GM18511 (cell line): ENCODE measurements at regions not wholly inside any gene's neighbourhood (a gene's known extent, or its start where the extent isn't known, plus 50 kb on each side); places are given as distances from the start of the nearest gene placed in this dataset.
A peak's percentile ranks its signal among the peaks of the same experiment; 100 is the strongest.
"Not testable (repeated sequence)": the region's sequence is repeated elsewhere in the genome, so short reads cannot be mapped to it uniquely, and the experiment has no call there.

ENCODE experiments used
- ATAC-seq: cut with Tn5 transposase; IDR thresholded peaks from one replicate; pipeline ENCODE4 v1.9.1; 2021; ENCODE audit warnings: mild to moderate bottlenecking, moderate library complexity; ENCODE audit not compliant: unreplicated experiment

GRCh38 chr4:166153548-166153947 is 280.5 kb downstream of the TLL1 start:
- no peak for ATAC-seq

DNA sequence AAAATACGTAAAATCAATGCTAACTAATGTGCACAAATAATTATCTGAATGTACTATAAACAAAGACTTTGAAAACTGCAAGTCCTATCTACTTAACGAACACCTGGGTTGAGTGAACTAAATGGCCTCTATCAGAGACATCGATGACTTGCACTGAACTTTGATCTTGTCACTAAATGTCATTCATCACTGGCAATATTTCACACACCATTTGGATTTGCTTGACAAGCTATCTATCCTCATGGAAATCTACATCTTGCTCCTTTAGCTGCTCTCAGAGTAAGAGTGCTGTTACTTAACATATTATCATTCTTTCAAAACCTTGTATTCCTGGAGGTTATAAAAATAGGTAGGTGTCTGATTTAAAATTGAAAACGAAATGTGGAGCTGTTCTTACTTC is 289.3 kb downstream of the TLL1 start:
- no peak for ATAC-seq

DNA sequence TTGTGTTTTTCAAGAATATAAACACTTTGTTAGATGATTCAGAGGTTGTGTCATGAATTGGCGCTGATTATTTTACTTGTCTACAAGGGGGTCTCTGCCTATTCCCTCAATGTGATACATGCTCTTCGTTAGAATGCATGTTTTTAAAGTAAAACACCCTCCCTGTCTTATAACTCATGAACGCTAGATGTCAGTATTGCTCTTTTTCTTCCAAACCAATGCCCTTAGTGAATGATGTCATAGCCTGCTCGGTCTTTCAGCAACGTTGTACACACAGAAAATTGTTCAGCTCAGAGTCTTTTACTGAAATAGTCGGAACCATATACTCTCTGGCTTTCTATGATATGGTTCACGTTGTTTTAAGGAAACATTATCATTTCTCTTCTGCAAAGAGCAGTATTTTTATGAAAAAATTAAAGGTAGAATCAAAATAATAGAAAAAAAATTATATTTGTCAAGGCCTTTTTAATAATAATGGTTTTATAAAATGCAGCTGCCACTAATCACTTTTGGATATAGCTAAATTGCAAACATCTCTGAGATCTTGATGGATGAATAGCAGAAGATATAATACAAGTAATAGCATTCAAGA is 292.9 kb downstream of the TLL1 start:
- ATAC-seq, result peak; percentile 98

DNA sequence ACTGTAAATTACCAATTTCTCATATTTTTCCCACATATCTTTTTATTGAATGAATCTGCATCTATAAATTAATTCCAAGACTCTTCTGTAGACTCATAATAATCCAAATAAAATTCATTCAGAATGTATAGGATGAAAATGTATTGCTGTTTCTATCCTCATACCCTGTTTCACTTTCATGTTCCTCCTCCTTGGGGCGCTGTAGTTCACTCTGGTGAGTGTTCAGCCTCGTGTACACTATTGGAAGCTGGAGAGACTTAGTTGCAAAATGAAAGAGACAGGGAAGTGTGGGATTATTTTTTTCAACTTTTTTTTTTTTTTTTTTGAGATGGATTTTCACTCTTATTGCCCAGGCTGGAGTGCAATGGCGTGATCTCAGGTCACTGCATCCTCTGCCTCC is 296.1 kb downstream of the TLL1 start:
- ATAC-seq, result peak; percentile 36

GRCh38 chr4:166172619-166173018 is 299.6 kb downstream of the TLL1 start:
- no peak for ATAC-seq

DNA sequence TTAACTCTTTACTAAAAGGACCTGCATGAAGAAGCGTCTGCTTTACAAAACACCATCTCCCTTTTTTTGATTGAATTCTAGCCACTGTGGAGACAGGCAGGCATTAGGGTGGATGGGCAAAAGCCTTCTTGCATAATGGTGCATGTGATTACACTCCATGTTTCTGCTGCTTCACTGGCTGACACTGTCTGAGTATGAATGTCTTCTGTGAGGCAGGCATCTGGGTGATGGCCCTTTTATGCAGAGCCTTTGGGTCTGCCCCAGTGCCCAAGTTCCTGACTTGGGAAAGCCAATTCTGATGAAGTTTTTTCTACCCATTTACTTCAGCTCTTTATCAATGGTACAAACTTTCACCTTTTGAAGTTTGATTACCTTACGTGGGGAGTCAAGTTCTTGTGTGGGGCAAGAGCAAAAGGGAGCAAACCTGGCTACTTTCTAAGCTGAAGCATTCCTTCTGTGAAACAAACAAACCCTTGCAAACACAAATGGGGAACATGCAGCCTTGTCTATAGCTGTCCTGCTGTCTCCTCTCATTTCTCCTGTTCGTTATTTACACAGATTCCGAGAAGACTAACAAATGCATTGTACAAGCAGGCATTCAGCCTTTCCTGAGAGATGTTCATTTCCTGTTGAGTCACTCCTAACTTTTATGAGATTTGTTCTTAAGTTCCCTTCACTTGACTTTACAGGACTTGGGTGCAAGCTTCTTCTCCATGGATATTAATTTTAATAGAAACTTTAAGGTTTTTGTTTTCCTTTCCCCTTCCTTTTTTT is 301.9 kb downstream of the TLL1 start:
- no peak for ATAC-seq

GRCh38 chr4:166182145-166182544 is 309.1 kb downstream of the TLL1 start:
- ATAC-seq, result no peak

GRCh38 chr4:166195101-166195500 is 322.1 kb downstream of the TLL1 start:
- no peak for ATAC-seq

DNA sequence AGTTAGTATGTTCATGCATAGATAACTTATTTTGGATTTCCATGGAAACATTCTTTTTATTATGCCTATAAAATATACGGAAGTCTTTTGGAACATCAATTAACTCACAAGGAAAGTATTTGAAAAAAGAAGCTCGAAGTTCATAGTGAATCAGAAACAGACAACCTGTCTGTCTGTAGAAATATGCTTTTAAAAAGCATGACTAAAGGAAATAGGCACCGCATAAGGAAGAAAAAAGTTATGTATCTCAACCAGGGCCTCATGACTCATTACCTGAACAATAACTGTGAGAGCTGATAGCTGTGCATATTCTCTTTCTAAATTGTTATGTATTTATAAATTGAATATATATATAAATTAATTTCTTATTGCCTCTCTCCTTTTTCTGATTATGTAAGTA is 324.1 kb downstream of the TLL1 start:
- no peak for ATAC-seq

GRCh38 chr4:166198041-166198440 is 325.0 kb downstream of the TLL1 start:
- no peak for ATAC-seq

GRCh38 chr4:166198516-166199310 is 325.7 kb downstream of the TLL1 start:
- ATAC-seq, result no peak

DNA sequence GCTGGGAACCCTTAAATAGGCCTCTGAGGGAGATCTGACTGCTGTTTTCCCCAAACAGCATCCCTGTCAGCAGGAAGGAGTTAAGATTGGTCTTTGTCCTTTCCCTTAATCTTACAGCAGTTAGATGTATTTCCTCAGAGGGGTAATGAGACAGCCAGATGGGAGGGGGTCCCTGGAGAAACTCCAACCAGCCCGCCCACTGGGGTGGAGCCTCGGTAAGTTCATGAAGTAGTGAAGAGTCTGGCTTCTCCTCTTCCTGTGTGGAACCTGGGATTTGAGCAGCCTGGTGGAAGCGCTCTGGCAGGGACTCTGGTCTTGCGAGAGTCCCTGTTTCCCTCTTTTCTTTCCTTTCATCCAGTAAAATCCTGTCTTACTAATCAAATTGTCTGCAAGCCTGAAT is 330.0 kb downstream of the TLL1 start:
- no peak for ATAC-seq

DNA sequence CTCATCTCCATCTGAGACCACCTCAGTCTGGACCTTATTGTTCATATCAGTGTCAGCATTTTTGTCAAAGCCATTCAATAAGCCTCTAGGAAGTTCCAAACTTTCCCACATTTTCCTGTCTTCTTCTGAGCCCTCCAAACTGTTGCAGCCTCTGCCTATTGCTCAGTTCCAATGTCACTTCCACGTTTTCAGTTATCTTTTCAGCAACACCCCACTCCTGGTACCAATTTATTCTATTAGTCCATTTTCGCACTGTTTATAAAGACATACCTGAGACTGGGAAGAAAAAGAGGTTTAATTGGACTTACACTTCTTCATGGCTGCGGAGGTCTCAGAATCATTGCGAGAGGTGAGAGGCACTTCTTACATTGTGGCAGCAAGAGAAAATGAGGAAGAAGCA is 339.3 kb downstream of the TLL1 start:
- not testable (repeated sequence) for ATAC-seq

DNA sequence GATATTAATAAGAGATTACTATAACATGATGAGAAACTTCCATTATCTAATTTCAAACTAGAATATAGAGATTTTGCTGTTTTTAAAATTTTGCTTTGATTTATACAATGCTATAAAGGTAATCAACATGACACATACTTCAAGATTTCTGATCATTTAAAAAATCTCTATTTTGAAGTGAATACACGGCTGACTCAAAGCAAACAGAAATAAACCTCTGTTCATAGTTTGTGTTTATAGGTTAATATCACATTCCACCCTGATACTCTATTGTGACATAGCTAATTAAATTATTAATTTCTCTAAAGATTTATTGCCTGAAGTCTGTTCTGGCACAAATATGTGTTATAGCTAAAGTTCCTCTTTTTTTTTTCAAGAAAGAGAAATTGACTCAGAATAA is 349.2 kb downstream of the TLL1 start:
- no peak for ATAC-seq

DNA sequence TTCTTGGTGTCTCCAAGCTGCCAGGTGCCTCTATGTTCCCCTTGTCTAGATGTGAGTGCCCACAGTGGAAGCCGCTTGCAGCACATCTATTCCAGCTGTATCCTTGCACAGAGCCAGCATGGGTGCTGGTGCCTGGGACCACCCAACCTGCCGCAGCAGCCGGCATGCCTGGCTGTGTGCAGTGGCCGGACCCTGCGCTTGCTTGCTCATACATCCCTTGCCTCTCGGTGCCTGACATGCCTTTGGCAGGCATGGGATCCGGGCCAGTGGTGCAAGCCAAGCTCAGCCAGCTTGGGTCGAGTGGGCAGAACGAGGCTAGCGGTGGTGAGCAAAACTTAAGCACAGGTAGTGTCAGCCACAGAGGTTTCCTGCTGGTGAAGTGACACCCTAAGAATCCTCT is 355.1 kb downstream of the TLL1 start:
- ATAC-seq, result no peak

GRCh38 chr4:166229799-166230198 is 356.8 kb downstream of the TLL1 start:
- ATAC-seq, result no peak

- ATAC-seq, result no peak
Measured at GRCh38 chr4:166230841-166231240, 357.8 kb downstream of the TLL1 start.

GRCh38 chr4:166239354-166239753 is 366.3 kb downstream of the TLL1 start:
- no peak for ATAC-seq

GRCh38 chr4:166252487-166253402 is 379.7 kb downstream of the TLL1 start:
- ATAC-seq, result peak; percentile 52

DNA sequence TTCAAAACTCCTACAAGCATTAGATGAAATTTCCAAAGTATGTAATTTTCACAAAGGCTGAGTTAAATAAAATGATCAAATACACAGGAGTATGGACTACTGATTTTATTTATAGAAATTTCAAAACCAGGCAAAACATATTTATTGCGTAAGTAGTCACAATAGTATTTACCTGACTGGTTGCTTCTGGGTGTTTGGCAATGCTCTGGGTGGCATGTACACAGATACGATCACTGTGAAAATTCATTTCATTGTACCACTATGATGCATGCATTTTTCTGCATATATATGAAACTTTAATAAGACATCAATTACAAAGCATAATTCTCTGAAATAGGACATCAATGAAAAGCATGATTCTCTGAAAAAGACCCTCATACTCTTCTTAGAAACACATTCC is 384.2 kb downstream of the TLL1 start:
- no peak for ATAC-seq

DNA sequence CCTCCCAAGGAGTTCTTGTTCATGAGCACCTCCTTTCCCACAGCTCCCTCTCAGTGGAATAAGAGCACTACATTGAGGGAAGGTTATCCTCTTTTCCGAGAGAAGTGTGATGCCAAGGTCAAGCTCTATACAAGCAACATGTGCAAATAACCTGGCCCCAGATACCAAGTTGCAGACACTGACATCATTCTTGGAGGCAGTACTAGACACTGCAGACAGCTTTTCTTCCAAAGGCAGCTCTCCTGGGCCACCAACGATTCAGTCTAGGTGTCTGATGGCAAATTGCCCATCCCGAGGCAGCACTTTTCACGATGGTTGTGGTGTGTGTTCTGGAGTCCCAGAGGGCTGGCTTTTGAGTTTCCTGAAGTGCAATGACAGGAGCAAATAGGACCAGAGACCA is 384.9 kb downstream of the TLL1 start:
- no peak for ATAC-seq
